ENCODE measurements at regions not wholly inside any gene's neighbourhood (a gene's known extent, or its start where the extent isn't known, plus 50 kb on each side); places are given as distances from the start of the nearest gene placed in this dataset.

DNA sequence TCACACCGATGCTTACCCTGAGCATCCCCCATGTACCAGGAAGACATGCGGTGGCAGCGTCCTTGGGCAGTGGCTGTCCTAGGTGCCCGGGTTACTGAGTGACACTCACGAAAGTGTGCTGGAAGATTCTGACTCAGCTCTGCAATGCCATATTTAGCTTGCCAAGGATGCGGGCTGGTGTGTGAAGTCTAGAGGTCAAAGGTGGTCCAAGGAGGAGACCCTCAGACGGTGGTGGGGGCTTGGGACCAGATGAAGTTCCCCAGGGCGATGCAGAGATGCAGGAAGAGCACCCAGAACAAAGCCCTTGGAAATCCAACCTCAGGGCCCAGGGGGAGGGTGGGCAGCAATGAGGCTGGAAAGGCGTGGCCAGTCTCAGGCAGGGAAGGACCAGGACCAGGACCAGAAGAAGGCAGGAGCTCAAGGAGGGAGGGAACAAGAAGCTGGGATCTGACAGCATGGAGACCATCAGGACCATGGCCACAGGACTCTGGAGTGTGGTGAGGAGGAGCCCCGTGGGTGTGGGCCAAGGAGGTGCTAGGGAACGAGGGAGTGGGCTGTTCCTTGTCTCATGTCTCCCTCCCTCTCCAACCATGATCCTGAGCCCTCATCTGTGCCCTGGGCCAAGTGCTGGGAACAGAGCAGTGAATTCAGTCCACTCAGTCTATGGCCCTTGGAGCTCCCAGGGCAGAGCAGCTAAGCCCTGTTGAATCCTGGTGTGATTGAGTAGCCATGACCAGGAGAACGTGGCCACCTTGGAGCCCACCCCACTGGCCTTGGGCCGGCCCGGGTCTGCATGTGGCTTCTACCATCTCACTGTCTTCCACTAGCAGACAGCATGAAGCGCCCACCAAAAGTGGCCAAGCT lies 310.1 kb upstream of the DIO3 start:
- TF ChIP-seq, protein P1, sequence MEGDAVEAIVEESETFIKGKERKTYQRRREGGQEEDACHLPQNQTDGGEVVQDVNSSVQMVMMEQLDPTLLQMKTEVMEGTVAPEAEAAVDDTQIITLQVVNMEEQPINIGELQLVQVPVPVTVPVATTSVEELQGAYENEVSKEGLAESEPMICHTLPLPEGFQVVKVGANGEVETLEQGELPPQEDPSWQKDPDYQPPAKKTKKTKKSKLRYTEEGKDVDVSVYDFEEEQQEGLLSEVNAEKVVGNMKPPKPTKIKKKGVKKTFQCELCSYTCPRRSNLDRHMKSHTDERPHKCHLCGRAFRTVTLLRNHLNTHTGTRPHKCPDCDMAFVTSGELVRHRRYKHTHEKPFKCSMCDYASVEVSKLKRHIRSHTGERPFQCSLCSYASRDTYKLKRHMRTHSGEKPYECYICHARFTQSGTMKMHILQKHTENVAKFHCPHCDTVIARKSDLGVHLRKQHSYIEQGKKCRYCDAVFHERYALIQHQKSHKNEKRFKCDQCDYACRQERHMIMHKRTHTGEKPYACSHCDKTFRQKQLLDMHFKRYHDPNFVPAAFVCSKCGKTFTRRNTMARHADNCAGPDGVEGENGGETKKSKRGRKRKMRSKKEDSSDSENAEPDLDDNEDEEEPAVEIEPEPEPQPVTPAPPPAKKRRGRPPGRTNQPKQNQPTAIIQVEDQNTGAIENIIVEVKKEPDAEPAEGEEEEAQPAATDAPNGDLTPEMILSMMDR (IDR thresholded peaks at IDR 0.05): no peak
- no peak for TF ChIP-seq POLR2AphosphoS5 (IDR thresholded peaks at IDR 0.05)
- TF ChIP-seq EP300 (IDR thresholded peaks at IDR 0.05): no peak
- TF ChIP-seq POLR2A (IDR thresholded peaks at IDR 0.05): no peak
- peaks cover 22% of the 10 kb centered on the region for H3K27me3 ChIP-seq
- peak in 1 of 2 donors; percentile 64 for DNase-seq (ENCODE audit: low spot score in 2 of 2)
- no peaks in the 10 kb centered on the region for H3K4me1 ChIP-seq
- no peaks in the 10 kb centered on the region for H3K9me3 ChIP-seq
- H3K36me3 ChIP-seq: no peaks in the 10 kb centered on the region
- 89% methylated on average over 14 of the region's 15 CpGs for WGBS
- no peak overlapping the region for H3K27ac ChIP-seq
- H3K4me3 ChIP-seq: no peak overlapping the region

DNA sequence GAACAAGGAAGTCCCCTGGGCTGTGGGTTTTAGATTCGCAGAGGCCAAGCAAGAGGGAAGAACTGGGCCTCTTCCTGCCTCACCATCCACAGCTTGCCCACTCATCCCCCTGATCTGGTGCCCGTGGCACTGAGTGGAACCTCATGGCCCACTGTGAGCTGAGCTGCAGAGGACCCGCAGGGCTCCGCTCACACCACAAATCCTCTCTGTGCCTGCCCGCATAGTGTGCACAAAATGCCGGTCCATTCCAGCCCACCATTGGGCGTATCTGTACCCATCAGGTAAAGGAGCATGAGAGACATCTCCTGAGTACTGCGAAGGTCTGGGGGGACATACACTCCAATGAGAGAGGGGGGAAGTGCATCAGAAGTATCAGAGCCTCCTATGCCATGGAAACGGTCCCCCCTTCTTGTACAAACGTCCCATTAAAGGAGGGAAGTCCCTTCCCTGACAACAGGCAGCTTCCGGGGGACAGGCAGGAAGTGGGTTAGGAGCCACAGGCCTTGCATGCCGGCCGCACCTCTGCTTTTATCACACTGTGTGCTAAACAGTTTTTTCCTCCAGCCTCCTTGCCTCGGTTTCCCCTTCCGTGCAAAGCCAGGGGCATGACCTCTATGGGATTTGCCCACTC lies 309.4 kb upstream of the DIO3 start:
- H3K36me3 ChIP-seq: no peaks in the 10 kb centered on the region
- H3K27me3 ChIP-seq: peaks cover 22% of the 10 kb centered on the region
- H3K4me3 ChIP-seq: no peak overlapping the region
- no peak for DNase-seq (ENCODE audit: low spot score in 2 of 2)
- no peaks in the 10 kb centered on the region for H3K4me1 ChIP-seq
- 79% methylated on average over 15 of the region's 15 CpGs for WGBS
- H3K9me3 ChIP-seq: no peaks in the 10 kb centered on the region
- TF ChIP-seq, protein P1 (IDR thresholded peaks at IDR 0.05): no peak
- no peak overlapping the region for H3K27ac ChIP-seq

DNA sequence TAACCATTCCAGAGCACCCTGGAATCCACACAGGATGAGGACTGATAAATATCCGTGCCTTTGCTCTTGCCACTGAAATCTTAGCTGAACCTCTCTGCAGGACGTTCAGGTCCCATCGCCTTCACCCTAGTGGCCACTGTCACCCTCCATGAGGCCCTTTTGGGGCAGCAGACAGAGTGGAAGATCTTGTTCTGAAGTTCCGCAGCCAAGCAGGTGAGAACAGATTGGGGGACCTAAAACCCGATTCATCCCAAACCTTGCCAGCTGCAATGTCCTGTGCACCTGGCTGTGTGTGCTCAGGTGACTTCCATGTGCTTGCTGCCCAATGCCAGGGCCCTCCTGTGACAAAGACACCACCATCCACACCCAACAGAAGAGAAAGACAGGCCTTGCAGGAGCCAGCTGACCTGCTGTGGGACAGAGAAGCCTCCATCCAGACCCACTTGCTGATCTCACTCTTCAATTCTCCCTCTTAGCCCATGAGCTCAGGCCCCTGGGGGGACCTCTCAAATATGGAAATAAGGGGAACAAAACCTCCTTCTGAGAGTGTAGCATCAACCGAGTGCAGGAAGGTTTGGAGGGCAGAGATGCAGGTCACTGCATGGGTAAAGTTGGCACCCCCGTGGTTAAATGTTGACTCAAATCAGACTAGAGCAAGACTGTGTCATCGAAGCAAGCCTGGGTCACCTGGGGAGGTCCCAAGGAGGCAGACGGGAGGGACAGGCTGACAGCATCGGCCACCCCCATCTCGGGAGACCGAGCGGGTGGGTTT lies 308.7 kb upstream of the DIO3 start:
- H3K27me3 ChIP-seq: peaks cover 15% of the 10 kb centered on the region
- 83% methylated on average over 11 of the region's 13 CpGs for WGBS
- H3K9me3 ChIP-seq: no peaks in the 10 kb centered on the region
- no peak for DNase-seq (ENCODE audit: low spot score in 2 of 2)
- H3K4me1 ChIP-seq: no peaks in the 10 kb centered on the region
- no peak for TF ChIP-seq EP300 (IDR thresholded peaks at IDR 0.05)
- H3K4me3 ChIP-seq: no peak overlapping the region
- no peak overlapping the region for H3K27ac ChIP-seq
- no peaks in the 10 kb centered on the region for H3K36me3 ChIP-seq

DNA sequence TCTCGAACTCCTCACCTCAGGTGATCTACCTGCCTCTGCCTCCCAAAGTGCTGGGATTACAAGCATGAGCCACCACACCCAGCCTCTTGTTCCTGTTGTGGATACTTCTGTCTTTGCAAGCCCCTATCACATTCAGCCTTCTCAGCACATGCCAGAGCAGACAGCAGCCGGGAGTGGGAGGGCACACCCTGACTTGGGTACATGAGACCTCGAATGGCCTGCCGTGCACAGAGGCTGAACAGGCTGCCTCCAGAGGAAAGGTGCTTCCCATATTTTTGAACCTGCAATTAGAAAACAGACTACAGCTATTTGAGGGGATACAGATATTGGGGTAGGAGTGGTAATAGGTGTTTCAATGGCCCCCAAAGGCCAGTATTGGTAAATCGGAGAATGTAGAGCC lies 307.3 kb upstream of the DIO3 start:
- WGBS: 91% methylated on average over 4 of the region's 5 CpGs
- H3K27ac ChIP-seq: no peak overlapping the region
- no peak overlapping the region for H3K4me3 ChIP-seq
- no peak for TF ChIP-seq POLR2A (IDR thresholded peaks at IDR 0.05)
- TF ChIP-seq EP300 (IDR thresholded peaks at IDR 0.05): no peak
- TF ChIP-seq, protein P1 (IDR thresholded peaks at IDR 0.05): no peak
- no peak for TF ChIP-seq POLR2AphosphoS5 (IDR thresholded peaks at IDR 0.05)
- H3K9me3 ChIP-seq: no peaks in the 10 kb centered on the region
- DNase-seq (ENCODE audit: low spot score in 2 of 2): no peak
- no peaks in the 10 kb centered on the region for H3K4me1 ChIP-seq
- peaks cover 15% of the 10 kb centered on the region for H3K27me3 ChIP-seq
- H3K36me3 ChIP-seq: no peaks in the 10 kb centered on the region

DNA sequence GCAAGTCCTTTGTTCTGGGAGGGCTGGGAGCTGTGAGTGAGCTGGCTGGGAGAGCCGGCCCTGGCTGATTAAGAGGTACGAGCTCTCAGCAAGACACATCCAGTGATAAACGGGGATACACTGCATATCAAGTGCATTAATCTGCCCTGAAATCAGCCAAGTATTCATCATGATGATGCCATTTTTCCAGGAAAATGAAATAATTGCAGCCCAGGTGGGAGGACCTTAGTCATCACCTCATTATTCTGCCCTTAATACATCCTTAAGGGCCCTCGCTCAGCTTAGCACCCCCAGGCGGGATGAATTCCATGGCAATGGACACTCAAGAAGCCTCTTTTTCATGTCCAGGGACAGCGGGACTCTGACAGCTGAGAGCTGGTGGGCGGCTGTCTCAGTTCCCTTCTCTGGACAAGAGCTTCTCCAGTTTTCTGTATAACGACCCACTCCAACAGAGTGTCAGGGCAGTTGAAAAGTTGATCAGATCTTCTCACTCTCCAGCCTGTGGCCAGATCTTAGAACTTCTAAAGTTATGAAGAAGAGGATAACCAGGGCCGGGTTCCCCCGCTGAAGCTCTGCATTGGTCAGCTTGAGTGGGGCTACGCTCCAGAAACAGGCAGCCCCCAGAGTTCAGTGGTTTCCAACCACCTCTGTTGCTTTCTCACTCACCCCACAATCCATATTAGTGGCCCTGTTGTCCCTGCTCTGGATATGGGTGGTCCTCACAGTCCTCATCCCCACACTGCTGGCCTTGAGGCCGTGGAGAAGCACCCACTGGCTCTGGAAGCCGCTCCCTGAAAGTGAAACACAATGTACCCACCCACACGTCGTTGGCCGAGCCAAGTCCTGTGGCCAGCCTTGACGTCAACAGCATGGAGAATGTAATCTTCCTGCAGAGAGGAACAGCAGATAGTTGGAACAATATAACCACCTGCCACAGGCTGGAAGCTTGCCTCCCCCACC lies 306.2 kb upstream of the DIO3 start:
- 65% methylated on average over 13 of the region's 17 CpGs for WGBS
- H3K4me3 ChIP-seq: no peak overlapping the region

More for the DNA sequence above, 306.2 kb upstream of the DIO3 start:
- H3K27me3 ChIP-seq: peaks cover 15% of the 10 kb centered on the region
- no peak overlapping the region for H3K27ac ChIP-seq
- no peaks in the 10 kb centered on the region for H3K9me3 ChIP-seq
- no peaks in the 10 kb centered on the region for H3K36me3 ChIP-seq
- no peak for DNase-seq (ENCODE audit: low spot score in 2 of 2)
- H3K4me1 ChIP-seq: no peaks in the 10 kb centered on the region
- TF ChIP-seq, protein P1 (IDR thresholded peaks at IDR 0.05): no peak
- TF ChIP-seq EP300 (IDR thresholded peaks at IDR 0.05) (no peak), POLR2A (IDR thresholded peaks at IDR 0.05) (no peak), POLR2AphosphoS5 (IDR thresholded peaks at IDR 0.05) (no peak)

Measured in suprapubic skin (tissue), 4 donors.